Smooth muscle cell (in vitro differentiated cells): ENCODE measurements at regions not wholly inside any gene's neighbourhood (a gene's known extent, or its start where the extent isn't known, plus 50 kb on each side); places are given as distances from the start of the nearest gene placed in this dataset.

Source experiments
- DNase-seq: peaks from one replicate; lab custom pipeline; 2025; ENCODE audit not compliant: unreplicated experiment; lab: John Stamatoyannopoulos, UW
- H2AFZ ChIP-seq: fragments of 200-600 bp; sonication (generic); 2 replicates; pipeline ENCODE4 v1.6.0; 2016; ENCODE audit warnings: antibody characterized with exemption, low read depth, mild to moderate bottlenecking
- H3F3A ChIP-seq: fragments of 200-600 bp; sonication (generic); 2 replicates; pipeline ENCODE4 v1.6.0; 2017; ENCODE audit warnings: antibody characterized with exemption, low read depth
- H3K27ac ChIP-seq: fragments of 200-600 bp; sonication (generic); 2 replicates; pipeline ENCODE4 v1.5.1; 2016; ENCODE audit warnings: low read depth, mild to moderate bottlenecking
- H3K27me3 ChIP-seq: fragments of 200-600 bp; sonication (generic); 2 replicates; pipeline ENCODE4 v1.6.1; 2016; ENCODE audit warnings: low read depth, mild to moderate bottlenecking
- H3K36me3 ChIP-seq: fragments of 200-600 bp; sonication (generic); 2 replicates; pipeline ENCODE4 v1.5.1; 2016; ENCODE audit warnings: low read depth
- H3K4me1 ChIP-seq: fragments of 200-600 bp; sonication (generic); 2 replicates; pipeline ENCODE4 v1.5.1; 2016; ENCODE audit warnings: low read depth
- H3K4me2 ChIP-seq: fragments of 200-600 bp; sonication (generic); 2 replicates; pipeline ENCODE4 v1.6.0; 2016; ENCODE audit warnings: mild to moderate bottlenecking
- H3K4me3 ChIP-seq: fragments of 200-600 bp; sonication (generic); 2 replicates; pipeline ENCODE4 v1.5.1; 2016; ENCODE audit warnings: mild to moderate bottlenecking
- H3K79me2 ChIP-seq: fragments of 200-600 bp; sonication (generic); 2 replicates; pipeline ENCODE4 v1.6.0; 2016; ENCODE audit warnings: low read depth, mild to moderate bottlenecking
- H3K9ac ChIP-seq: fragments of 200-600 bp; sonication (generic); 2 replicates; pipeline ENCODE4 v1.6.0; 2016; ENCODE audit warnings: low read depth
- H3K9me3 ChIP-seq: fragments of 200-600 bp; sonication (generic); replicated peaks from 2 replicates; pipeline ENCODE4 v1.5.1; 2016; ENCODE audit warnings: low read depth
- H4K20me1 ChIP-seq: fragments of 200-600 bp; sonication (generic); 2 replicates; pipeline ENCODE4 v1.6.0; 2016; ENCODE audit warnings: low read depth
- CTCF ChIP-seq: fragments of 200-600 bp; sonication (generic); IDR thresholded peaks from 2 replicates; pipeline ENCODE4 v1.5.1; 2017; ENCODE audit warnings: borderline replicate concordance, mild to moderate bottlenecking, antibody characterized with exemption; ENCODE audit not compliant: insufficient read depth, poor library complexity, severe bottlenecking
- WGBS: methylation state at CpG from one replicate; pipeline ENCODE4 v1.1.7; 2016; ENCODE audit warnings: low lambda C conversion rate; 5-methylcytosine and 5-hydroxymethylcytosine counted together

DNA sequence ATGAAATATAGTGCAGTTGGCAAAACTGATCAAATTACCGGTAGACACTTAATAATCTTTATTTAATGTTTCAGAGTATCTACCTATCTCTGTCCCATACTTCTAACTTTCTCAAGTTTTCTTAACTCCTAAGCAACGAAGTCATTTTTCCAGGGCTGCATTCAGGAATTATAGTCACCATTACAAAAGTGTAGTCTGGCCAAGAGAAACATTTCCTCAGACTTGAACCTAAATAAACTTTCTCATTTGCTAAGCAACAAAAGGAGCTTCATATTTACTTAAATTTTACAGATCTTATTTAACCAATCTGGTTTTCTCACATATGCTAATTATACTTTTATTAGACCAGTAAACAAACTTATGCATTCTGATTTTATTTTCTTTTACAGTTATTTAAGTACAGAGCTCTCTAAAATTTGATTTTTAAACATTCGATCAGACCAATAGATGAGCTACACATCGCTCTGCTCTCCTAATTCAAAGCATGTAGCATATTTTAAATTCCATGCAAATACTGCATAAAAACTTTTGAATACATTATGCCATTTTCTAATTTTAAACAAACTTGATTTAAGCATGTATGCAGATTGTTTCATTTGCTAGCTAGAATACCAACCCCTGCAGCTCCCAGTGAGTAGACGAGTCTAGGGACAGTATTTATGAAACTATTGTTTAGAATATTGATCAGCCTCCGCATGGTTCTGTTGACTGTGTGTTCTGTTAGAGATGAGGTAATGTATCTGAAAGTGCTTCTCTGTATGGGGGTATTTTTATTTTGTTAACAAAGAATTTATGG is 201.4 kb downstream of the CHRM3 start:
- H3K4me3 ChIP-seq = no peak overlapping the region
- no peaks in the 10 kb centered on the region for H3K4me1 ChIP-seq
- H3K36me3 ChIP-seq = no peaks in the 10 kb centered on the region
- no peak overlapping the region for H3K27ac ChIP-seq
- H3K27me3 ChIP-seq = no peaks in the 10 kb centered on the region
- H2AFZ ChIP-seq = no peak overlapping the region
- H4K20me1 ChIP-seq = no peaks in the 10 kb centered on the region
- WGBS = 94% methylated on average over 6 of the region's 6 CpGs
- H3K9ac ChIP-seq = no peak overlapping the region
- no peak for TF ChIP-seq CTCF
- no peaks in the 10 kb centered on the region for H3K9me3 ChIP-seq
- H3F3A ChIP-seq = no peaks in the 10 kb centered on the region
- DNase-seq = no peak
- H3K4me2 ChIP-seq = no peak overlapping the region
- no peaks in the 10 kb centered on the region for H3K79me2 ChIP-seq

- Histone ChIP-seq H3K9ac (no peak overlapping the region), H3K79me2 (no peaks in the 10 kb centered on the region), H3K4me3 (no peak overlapping the region), H3K4me2 (no peak overlapping the region), H2AFZ (no peak overlapping the region), H3K36me3 (no peaks in the 10 kb centered on the region), H3K27me3 (no peaks in the 10 kb centered on the region), H3K4me1 (no peaks in the 10 kb centered on the region), H3F3A (no peaks in the 10 kb centered on the region), H3K9me3 (no peaks in the 10 kb centered on the region), H4K20me1 (no peaks in the 10 kb centered on the region), H3K27ac (no peak overlapping the region)
- DNase-seq = no peak
- TF ChIP-seq CTCF = no peak
Observed at GRCh38 chr1:239590556-239590955, 204.2 kb downstream of the CHRM3 start.

DNA sequence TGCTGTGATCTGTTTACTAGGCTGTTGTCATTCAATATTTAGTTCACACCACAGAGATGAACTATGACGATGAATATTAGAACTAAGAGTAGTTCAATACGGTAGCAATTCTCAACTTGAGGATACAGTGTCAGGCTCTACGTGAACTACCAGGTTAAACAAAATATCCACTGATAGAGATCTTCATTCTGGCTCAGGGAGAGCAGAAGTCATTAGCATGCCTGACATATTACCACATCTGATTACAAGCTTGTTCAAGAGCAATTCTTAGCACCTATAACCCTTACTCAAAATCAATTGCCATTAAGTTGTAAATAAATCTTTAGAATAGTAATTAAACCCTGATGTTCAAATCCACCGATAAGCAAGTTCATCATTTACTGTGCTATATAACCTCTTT is 207.2 kb downstream of the CHRM3 start:
- no peak for DNase-seq
- no peak overlapping the region for H2AFZ ChIP-seq
- no peaks in the 10 kb centered on the region for H3K36me3 ChIP-seq
- H3K4me2 ChIP-seq = no peak overlapping the region
- no peak overlapping the region for H3K9ac ChIP-seq
- H3K4me1 ChIP-seq = no peaks in the 10 kb centered on the region
- no peaks in the 10 kb centered on the region for H3F3A ChIP-seq
- no peaks in the 10 kb centered on the region for H3K27me3 ChIP-seq
- H3K4me3 ChIP-seq = no peak overlapping the region
- no peaks in the 10 kb centered on the region for H3K9me3 ChIP-seq
- no peak overlapping the region for H3K27ac ChIP-seq
- WGBS = 65% methylated on average over 4 of the region's 4 CpGs
- H4K20me1 ChIP-seq = no peaks in the 10 kb centered on the region
- H3K79me2 ChIP-seq = no peaks in the 10 kb centered on the region
- TF ChIP-seq CTCF = no peak

- Histone ChIP-seq H3F3A (no peaks in the 10 kb centered on the region), H3K36me3 (no peaks in the 10 kb centered on the region), H3K27ac (no peak overlapping the region), H3K4me3 (no peak overlapping the region), H3K27me3 (no peaks in the 10 kb centered on the region), H2AFZ (no peak overlapping the region), H4K20me1 (no peaks in the 10 kb centered on the region), H3K4me1 (no peaks in the 10 kb centered on the region), H3K79me2 (no peaks in the 10 kb centered on the region), H3K9me3 (no peaks in the 10 kb centered on the region), H3K4me2 (no peak overlapping the region), H3K9ac (no peak overlapping the region)
- DNase-seq = no peak
- TF ChIP-seq CTCF = no peak
Observed at GRCh38 chr1:239600588-239600987, 214.2 kb downstream of the CHRM3 start.
